NOMO-1 treated with DMSO at 0.1 percent for 48 hours (cell line): ENCODE measurements at regions not wholly inside any gene's neighbourhood (a gene's known extent, or its start where the extent isn't known, plus 50 kb on each side); places are given as distances from the start of the nearest gene placed in this dataset.
"Not testable (repeated sequence)": the region's sequence is repeated elsewhere in the genome, so short reads cannot be mapped to it uniquely, and the experiment has no call there.

ENCODE experiments used
- DNase-seq: peaks from one replicate; lab custom pipeline; 2025; ENCODE audit not compliant: unreplicated experiment; lab: John Stamatoyannopoulos, UW

DNA sequence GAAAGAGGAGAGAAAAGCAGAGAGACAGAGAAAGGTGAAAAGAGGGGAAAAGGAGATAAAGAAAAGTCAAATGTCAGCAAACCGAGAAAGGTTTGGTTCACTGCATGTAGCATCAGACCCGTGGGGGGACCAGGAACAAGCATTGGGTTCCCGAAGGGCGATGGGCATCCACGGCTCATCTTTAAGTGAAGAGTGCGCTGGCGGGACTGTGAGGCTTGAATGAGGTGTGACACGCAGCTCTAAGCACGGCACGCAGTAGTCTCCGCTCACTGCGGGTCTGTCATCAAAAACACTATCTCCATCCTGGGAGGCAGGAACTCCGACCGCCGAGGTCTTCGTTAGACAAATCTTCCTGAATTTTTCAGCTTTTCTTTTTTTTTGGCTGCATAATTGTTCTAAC lies 173.4 kb upstream of the PFKP start:
- no peak for DNase-seq

DNA sequence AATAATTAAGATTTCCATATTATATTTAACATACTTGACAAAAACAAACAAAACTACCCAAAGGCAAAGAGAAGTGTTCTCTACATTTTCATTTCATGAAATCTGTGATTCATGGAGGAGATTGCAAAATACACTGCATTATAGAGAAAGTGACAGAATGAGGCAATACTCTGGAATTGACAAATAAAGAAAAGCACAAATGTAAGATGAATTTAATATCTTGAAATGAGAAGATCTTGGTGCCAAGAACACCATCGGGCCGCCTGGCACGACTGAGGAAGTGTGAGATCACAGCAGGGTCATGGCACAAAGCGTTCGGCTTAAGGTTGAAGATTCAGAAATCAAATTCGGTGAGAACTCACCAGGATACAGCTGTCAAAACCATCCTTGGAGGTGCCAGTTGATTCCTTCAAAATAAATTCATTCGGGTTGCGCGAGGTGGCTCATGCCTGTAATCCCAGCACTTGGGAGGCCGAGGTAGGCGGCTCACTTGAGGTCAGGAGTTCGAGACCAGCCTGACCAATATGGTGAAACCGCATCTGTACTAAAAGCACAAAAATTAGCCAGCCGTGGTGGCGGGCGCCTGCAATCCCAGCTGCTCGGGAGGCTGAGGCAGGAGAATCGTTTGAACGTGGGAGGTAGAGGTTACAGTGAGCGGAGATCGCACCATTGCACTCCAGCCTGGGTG lies 174.0 kb upstream of the PFKP start:
- DNase-seq, result peak; percentile 46

DNA sequence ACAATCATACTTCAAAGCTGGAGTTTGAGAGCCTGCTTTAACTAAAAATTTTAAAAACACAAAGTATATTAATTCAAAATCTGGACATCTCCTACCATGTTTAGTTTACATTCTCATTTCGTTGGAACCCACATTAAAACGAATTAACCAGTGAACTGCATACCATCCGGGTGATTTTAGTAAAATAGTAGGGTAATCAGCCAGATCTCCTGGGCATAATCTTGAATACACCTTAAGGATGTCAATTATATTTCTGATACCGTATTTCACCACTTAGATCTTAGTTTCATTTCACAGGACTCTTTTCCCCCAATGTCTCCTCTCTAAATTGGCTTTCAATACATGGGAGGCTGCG lies 175.6 kb upstream of the PFKP start:
- DNase-seq, result no peak

DNA sequence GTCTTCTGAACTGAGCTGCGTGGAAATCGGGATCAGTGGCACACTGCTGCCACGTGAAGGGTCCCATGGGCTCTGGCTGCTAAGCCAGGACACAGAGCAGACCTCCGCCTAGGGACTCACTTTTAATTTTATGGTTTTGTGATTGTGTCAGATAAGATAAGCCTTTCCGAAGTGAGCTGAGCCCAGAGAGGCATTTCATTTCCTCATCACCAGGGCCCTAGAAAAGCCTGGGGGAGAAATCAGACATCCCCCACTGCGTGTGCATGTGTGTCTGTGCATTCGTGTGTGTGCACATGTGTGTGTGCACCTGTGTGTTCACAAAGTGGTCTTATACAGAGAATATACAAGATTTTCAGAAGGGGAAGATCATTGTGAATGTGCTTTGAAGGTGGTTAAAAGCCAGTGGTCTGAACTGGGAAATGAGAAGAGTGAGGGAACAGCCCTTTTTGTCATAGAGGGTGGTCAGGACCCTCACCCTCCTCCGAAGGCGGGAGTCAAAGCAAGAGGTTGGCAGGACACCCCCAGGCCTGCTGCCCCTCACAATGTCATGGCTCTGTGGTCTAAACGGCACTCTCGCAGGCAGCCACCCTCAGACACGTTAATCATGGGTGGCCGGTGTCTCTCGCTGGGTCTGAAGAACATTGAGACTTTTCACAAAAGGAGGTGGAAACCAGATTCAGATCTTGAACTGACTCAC lies 176.1 kb upstream of the PFKP start:
- DNase-seq, result no peak

GRCh38 chr10:2890093-2890492 lies 177.3 kb upstream of the PFKP start:
- DNase-seq, result no peak

DNA sequence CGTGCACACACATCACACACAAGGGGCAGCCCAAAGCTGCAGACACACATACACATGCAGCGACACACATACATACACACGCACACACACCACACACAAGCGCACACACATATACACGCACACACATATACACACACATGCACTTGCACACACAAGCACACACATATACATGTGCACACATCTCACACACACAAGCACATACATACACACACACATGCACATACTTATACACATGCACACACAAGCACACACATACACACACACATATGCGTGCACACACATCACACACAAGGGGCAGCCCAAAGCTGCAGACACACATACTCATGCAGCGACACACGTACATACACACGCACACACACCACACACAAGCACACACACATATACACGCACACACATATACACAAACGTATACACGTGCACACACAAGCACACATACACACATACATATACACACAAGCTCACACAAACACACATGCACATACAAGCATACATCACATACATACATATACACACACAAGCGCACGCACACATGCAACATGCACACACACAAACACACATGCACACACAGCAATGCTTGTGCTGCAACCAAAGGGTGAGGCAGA lies 178.8 kb upstream of the PFKP start:
- no peak for DNase-seq

GRCh38 chr10:2887391-2888070 lies 179.8 kb upstream of the PFKP start:
- DNase-seq, result no peak

DNA sequence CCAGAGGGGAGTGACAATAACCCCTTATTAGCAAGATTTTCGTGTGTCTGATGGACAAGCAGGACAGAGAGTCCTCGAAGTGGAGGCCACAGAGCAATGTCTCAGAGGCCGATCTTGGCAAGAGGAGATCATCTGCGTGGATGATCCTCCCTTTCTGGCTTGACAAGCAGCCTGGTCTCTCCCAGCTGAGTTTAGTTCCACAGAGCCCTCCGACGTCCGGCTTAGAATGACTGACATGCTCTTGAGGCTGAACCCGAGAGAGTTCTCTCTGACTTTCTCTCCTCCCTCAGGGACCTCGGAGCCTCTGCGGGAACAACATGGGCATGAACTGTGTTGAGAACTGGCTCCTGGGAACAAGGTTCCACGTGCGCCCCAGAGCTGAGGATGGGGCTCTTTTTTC lies 180.7 kb upstream of the PFKP start:
- no peak for DNase-seq

- peak; percentile 31 for DNase-seq
Observed at GRCh38 chr10:2885288-2886278, 181.8 kb upstream of the PFKP start.

GRCh38 chr10:2883983-2884540 lies 183.3 kb upstream of the PFKP start:
- peak; percentile 17 for DNase-seq

GRCh38 chr10:2883238-2883637 lies 184.1 kb upstream of the PFKP start:
- no peak for DNase-seq

DNA sequence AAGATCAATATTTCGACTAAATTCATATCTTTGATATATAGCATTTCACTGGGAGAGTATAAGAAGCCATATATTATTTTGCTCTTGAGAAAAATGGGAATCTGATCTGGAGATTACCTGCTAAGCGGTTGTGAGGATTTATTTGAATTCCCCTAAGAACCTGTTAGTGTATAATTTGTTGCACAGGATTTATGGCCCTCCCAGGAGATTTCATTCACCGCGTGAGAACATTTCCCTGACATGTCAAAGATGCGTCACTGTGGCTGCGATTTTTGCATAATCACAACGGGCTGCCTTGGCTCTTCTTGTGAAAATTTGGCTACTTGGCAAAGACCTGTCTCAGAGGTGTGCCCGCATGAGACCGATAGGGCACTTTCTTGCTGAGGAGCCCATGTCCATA lies 184.7 kb upstream of the PFKP start:
- DNase-seq, result peak; percentile 45

- DNase-seq, result no peak
Observed at GRCh38 chr10:2881720-2882620, 185.4 kb upstream of the PFKP start.

GRCh38 chr10:2880050-2880449 lies 187.3 kb upstream of the PFKP start:
- DNase-seq, result not testable (repeated sequence)

DNA sequence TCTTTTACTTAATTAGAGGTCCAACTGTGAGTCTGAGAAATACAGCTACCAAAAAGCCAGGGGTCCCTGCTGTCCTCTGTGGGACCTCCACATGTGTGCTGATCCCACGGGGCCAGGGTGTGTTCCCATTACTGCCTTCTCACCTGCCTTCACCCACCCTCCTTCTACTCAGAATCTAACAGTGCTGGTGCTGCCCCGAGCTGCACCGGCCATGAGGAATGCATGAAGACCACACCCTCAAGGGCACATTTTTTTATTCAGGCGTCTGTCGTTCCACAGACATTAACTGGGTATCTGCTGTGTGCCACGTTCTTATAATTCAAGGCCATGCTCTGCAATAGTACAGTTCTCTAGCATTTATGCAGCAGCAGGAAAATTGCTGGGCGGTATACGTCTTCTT lies 188.5 kb upstream of the PFKP start:
- DNase-seq, result no peak

DNA sequence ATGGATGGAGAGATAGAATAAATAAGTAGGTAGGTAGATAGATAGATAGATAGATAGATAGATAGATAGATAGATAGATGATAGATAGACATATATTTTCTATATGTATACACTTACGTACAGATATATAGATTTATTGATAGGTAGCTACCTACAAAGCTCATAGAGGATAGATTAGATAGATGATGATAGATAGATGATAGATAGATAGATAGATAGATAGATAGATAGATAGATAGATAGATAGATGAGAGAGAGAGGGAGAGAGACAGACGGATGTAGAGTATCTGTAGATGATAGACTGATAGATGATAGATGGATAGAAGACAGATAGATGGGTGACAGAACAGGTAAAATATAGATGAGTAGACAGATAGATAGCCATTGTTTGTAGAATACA lies 191.3 kb upstream of the PFKP start:
- no peak for DNase-seq

GRCh38 chr10:2874963-2875362 lies 192.4 kb upstream of the PFKP start:
- DNase-seq, result no peak

DNA sequence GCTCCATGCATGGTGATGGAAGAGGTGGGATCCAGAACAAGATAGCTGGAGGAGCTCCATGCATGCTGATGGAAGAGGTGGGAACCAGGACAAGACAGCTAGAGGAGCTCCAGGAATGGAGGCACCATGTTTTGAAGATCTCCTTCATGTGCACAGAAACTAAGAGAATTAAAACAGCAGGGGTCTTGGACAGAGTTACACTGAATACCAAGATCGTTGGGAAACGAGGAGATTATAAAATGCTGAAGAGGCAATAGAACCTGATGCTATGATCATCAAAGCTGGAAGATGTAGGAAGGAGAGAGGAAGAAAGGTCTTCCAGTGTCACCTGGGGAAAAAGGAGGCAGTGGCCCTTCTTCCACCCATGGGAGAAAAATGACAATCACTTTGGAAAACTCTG lies 193.6 kb upstream of the PFKP start:
- DNase-seq, result no peak

DNA sequence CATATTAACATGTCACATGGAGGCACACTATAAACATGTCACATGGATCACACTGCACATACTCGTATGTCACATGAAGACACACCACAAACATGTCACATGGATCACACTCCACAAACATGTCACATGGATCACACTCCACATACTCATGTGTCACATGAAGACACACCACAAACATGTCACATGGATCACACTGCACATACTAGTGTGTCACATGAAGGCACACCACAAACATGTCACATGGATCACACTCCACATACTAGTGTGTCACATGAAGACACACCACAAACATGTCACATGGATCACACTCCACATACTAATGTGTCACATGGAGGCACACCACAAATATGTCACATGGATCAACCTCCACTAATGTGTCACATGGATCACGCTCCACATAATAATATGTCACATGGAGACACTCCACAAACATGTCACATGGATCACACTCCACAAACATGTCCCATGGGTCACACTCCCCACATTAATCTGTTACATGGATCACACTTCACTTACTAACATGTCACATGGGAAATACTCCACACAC lies 195.6 kb upstream of the PFKP start:
- DNase-seq, result no peak
